Stimulated activated CD4-positive, alpha-beta T cell treated with anti-CD3 and anti-CD28 coated beads, Interleukin-15, amount 100 ng/mL, for 24 hours (primary cell): ENCODE measurements at regions not wholly inside any gene's neighbourhood (a gene's known extent, or its start where the extent isn't known, plus 50 kb on each side); places are given as distances from the start of the nearest gene placed in this dataset.

ENCODE experiments used
- DNase-seq: peaks from one replicate; pipeline ENCODE4 v3.0.0-alpha.2; 2020

- DNase-seq: no peak
Observed at GRCh38 chr10:88086187-88086960, 222.9 kb downstream of the PTEN start.

- no peak for DNase-seq
Observed at GRCh38 chr10:88088441-88089340, 225.3 kb downstream of the PTEN start.

- DNase-seq: no peak
Observed at GRCh38 chr10:88089498-88089897, 226.1 kb downstream of the PTEN start.

GRCh38 chr10:88090568-88091214, 227.3 kb downstream of the PTEN start:
- no peak for DNase-seq

GRCh38 chr10:88091490-88092061, 228.2 kb downstream of the PTEN start:
- peak; percentile 83 for DNase-seq

- no peak for DNase-seq
Observed at GRCh38 chr10:88092265-88092664, 228.8 kb downstream of the PTEN start.

GRCh38 chr10:88092973-88093372, 229.5 kb downstream of the PTEN start:
- no peak for DNase-seq

GRCh38 chr10:88094795-88095194, 231.4 kb downstream of the PTEN start:
- no peak for DNase-seq

- DNase-seq: no peak
Observed at GRCh38 chr10:88095223-88095721, 231.8 kb downstream of the PTEN start.

- no peak for DNase-seq
Observed at GRCh38 chr10:88095778-88096431, 232.5 kb downstream of the PTEN start.

GRCh38 chr10:88097092-88097516, 233.7 kb downstream of the PTEN start:
- no peak for DNase-seq

- no peak for DNase-seq
Observed at GRCh38 chr10:88097536-88097935, 234.1 kb downstream of the PTEN start.

- no peak for DNase-seq
Observed at GRCh38 chr10:88100281-88100680, 236.9 kb downstream of the PTEN start.

GRCh38 chr10:88101666-88102065, 238.2 kb downstream of the PTEN start:
- DNase-seq: no peak

GRCh38 chr10:88103576-88103975, 240.2 kb downstream of the PTEN start:
- DNase-seq: no peak

- no peak for DNase-seq
Observed at GRCh38 chr10:88104223-88104622, 240.8 kb downstream of the PTEN start.

- no peak for DNase-seq
Observed at GRCh38 chr10:88106366-88106765, 242.9 kb downstream of the PTEN start.

GRCh38 chr10:88107296-88108097, 244.1 kb downstream of the PTEN start:
- no peak for DNase-seq

GRCh38 chr10:88108115-88108610, 244.7 kb downstream of the PTEN start:
- no peak for DNase-seq

GRCh38 chr10:88110355-88110754, 246.9 kb downstream of the PTEN start:
- no peak for DNase-seq

- DNase-seq: no peak
Observed at GRCh38 chr10:88110822-88111221, 247.4 kb downstream of the PTEN start.
